K562 (cell line): ENCODE measurements at regions not wholly inside any gene's neighbourhood (a gene's known extent, or its start where the extent isn't known, plus 50 kb on each side); places are given as distances from the start of the nearest gene placed in this dataset.

ENCODE experiments used
- AFF4 ChIP-seq: sonication (generic); formaldehyde crosslinking; IDR thresholded peaks from 2 replicates; pipeline ENCODE4 v1.8.0; 2023; ENCODE audit warnings: mild to moderate bottlenecking, missing genetic modification reagents
- ARID3A ChIP-seq: IDR thresholded peaks from 2 replicates; pipeline ENCODE4 v1.6.1; 2012; ENCODE audit warnings: low read depth, low read length, improper control_type of control experiment, borderline replicate concordance
- ELF2 ChIP-seq: fragments of 250-450 bp; sonication (Bioruptor Pico); IDR thresholded peaks from 2 replicates; pipeline ENCODE4 v1.5.0; 2021; ENCODE audit warnings: mild to moderate bottlenecking
- HCFC1 ChIP-seq: IDR thresholded peaks from 2 replicates; pipeline ENCODE4 v1.6.1; 2012; ENCODE audit warnings: low read depth, low read length, improper control_type of control experiment
- MECOM ChIP-seq: fragments of 250-450 bp; sonication (Bioruptor Pico); IDR thresholded peaks from 2 replicates; pipeline ENCODE4 v1.8.0; 2022; ENCODE audit warnings: inconsistent platforms
- MXI1 ChIP-seq: IDR thresholded peaks from 2 replicates; pipeline ENCODE4 v1.6.1; 2011; ENCODE audit warnings: low read depth, mild to moderate bottlenecking, improper control_type of control experiment, low read length
- SP1 ChIP-seq: sonication (generic); formaldehyde crosslinking; IDR thresholded peaks from 2 replicates; pipeline ENCODE4 v1.8.1; 2022; ENCODE audit warnings: mild to moderate bottlenecking, missing genetic modification reagents
- TSC22D4 ChIP-seq: fragments of 450-650 bp; IDR thresholded peaks from 2 replicates; pipeline ENCODE4 v1.6.1; 2016; ENCODE audit warnings: missing genetic modification characterization, missing biosample characterization, control low read depth
- U2AF2 ChIP-seq: fragments of 200-400 bp; formaldehyde crosslinking; optimal IDR thresholded peaks from 2 replicates; pipeline ENCODE3; 2017; ENCODE audit warnings: low read depth, mild to moderate bottlenecking, low read length
- ZFP30 ChIP-seq: fragments of 250-450 bp; sonication (Bioruptor Pico); IDR thresholded peaks from 2 replicates; pipeline ENCODE4 v1.8.0; 2022; ENCODE audit warnings: moderate library complexity, mild to moderate bottlenecking, inconsistent platforms, borderline replicate concordance
- ZNF518B ChIP-seq: fragments of 250-450 bp; sonication (Bioruptor Pico); IDR thresholded peaks from 2 replicates; pipeline ENCODE4 v1.5.0; 2021; ENCODE audit warnings: mild to moderate bottlenecking, moderate library complexity
- ZNF785 ChIP-seq: fragments of 250-450 bp; sonication (Bioruptor Pico); IDR thresholded peaks from 2 replicates; pipeline ENCODE4 v1.4.0; 2020; ENCODE audit warnings: mild to moderate bottlenecking
- TF ChIP-seq, protein P1 (sequence below): fragments of 250-450 bp; sonication (Bioruptor Pico); IDR thresholded peaks from 2 replicates; pipeline ENCODE4 v1.5.0; 2020; ENCODE audit warnings: mild to moderate bottlenecking, borderline replicate concordance
- TF ChIP-seq, protein P2 (sequence below): fragments of 250-450 bp; sonication (Bioruptor Pico); IDR thresholded peaks from 2 replicates; pipeline ENCODE4 v1.8.0; 2021; ENCODE audit warnings: moderate library complexity, mild to moderate bottlenecking, inconsistent platforms

- TF ChIP-seq MXI1 = no peak
- TF ChIP-seq, protein P1, sequence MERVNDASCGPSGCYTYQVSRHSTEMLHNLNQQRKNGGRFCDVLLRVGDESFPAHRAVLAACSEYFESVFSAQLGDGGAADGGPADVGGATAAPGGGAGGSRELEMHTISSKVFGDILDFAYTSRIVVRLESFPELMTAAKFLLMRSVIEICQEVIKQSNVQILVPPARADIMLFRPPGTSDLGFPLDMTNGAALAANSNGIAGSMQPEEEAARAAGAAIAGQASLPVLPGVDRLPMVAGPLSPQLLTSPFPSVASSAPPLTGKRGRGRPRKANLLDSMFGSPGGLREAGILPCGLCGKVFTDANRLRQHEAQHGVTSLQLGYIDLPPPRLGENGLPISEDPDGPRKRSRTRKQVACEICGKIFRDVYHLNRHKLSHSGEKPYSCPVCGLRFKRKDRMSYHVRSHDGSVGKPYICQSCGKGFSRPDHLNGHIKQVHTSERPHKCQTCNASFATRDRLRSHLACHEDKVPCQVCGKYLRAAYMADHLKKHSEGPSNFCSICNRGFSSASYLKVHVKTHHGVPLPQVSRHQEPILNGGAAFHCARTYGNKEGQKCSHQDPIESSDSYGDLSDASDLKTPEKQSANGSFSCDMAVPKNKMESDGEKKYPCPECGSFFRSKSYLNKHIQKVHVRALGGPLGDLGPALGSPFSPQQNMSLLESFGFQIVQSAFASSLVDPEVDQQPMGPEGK (CRISPR knock-in tag) = no peak
- no peak for TF ChIP-seq U2AF2
- no peak for TF ChIP-seq ZNF518B (CRISPR knock-in tag)
- TF ChIP-seq ZFP30 (CRISPR knock-in tag) = peak; percentile 69
- no peak for TF ChIP-seq AFF4
- TF ChIP-seq, protein P2, sequence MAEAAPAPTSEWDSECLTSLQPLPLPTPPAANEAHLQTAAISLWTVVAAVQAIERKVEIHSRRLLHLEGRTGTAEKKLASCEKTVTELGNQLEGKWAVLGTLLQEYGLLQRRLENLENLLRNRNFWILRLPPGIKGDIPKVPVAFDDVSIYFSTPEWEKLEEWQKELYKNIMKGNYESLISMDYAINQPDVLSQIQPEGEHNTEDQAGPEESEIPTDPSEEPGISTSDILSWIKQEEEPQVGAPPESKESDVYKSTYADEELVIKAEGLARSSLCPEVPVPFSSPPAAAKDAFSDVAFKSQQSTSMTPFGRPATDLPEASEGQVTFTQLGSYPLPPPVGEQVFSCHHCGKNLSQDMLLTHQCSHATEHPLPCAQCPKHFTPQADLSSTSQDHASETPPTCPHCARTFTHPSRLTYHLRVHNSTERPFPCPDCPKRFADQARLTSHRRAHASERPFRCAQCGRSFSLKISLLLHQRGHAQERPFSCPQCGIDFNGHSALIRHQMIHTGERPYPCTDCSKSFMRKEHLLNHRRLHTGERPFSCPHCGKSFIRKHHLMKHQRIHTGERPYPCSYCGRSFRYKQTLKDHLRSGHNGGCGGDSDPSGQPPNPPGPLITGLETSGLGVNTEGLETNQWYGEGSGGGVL (CRISPR knock-in tag) = no peak
- no peak for TF ChIP-seq MECOM (CRISPR knock-in tag)
- TF ChIP-seq TSC22D4 (tag) = no peak
- TF ChIP-seq ARID3A = 0 out of 2 replicates have a peak, but pooled peaks have one; percentile 4
- TF ChIP-seq ZNF785 (CRISPR knock-in tag) = no peak
- no peak for TF ChIP-seq HCFC1
- no peak for TF ChIP-seq ELF2
- no peak for TF ChIP-seq SP1 (CRISPR knock-in tag)
Measured at GRCh38 chr6:14705841-14706377, 540.0 kb upstream of the JARID2 start (continued).
